ENCODE measurements at regions not wholly inside any gene's neighbourhood (a gene's known extent, or its start where the extent isn't known, plus 50 kb on each side); places are given as distances from the start of the nearest gene placed in this dataset.

GRCh38 chr6:170047823-170048222 is 243.1 kb downstream of the DLL1 start:
- H3K4me3 ChIP-seq (ENCODE audit: low read depth in 1 of 5, low read length in 5 of 5), result no peak overlapping the region
- H3K27ac ChIP-seq (ENCODE audit: low read depth, low read length), result no peak overlapping the region
- no peaks in the 10 kb centered on the region for H3K9me3 ChIP-seq (ENCODE audit: control insufficient read depth in 5 of 5, low read length in 5 of 5)
- peaks cover 3 to 29% (median 28%) of the 10 kb centered on the region in 5 donors for H3K4me1 ChIP-seq (ENCODE audit: control insufficient read depth in 5 of 5, insufficient read depth in 5 of 5, low read length in 5 of 5)
- H3K27me3 ChIP-seq (ENCODE audit: control insufficient read depth in 5 of 5, insufficient read depth in 4 of 5, low read length in 5 of 5), result no peaks in the 10 kb centered on the region
- H3K9ac ChIP-seq (ENCODE audit: low read length in 5 of 5), result no peak overlapping the region
- no peaks in the 10 kb centered on the region for H3K36me3 ChIP-seq (ENCODE audit: control insufficient read depth in 5 of 5, insufficient read depth in 5 of 5, low read length in 5 of 5)

DNA sequence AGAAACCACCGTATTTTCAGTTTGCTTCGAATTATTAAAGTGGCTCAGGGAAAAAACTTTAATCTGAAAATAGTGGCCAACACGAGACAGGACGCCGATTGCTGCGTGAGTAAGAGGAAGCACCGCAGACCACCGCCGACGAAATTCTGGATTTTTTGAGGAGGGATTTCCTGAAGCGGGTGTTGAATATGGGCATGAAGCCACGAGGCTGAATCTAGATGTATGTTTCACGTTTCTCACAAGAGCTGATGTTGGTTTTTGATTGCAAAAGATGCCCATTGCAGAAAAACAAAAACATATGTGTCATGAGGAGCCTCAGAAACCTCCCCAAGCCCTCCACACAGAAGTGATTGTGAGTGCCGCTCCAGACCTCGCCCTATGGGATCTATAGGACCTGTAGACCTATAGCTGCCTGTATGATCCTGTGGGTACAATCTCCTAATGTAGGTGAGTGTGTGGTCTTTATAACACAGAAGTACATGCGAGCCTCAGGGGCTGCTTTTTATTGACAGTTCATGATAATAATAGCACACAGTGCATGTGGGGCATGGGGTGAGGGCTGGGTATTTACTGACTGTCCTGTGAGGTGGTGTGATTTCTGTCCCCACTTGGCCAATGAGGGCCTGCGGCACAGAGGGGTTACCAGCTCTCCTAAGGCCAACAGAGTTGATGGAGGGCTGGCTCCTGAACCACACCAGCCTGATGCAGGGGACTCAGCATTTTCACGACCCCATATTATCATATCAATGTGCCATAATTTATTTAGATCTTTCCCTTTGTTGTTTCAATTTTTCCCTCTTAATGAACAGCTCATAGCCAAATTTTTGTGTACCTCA is 243.9 kb downstream of the DLL1 start:
- H3K4me1 ChIP-seq (ENCODE audit: control insufficient read depth in 5 of 5, insufficient read depth in 5 of 5, low read length in 5 of 5), result peaks cover 3 to 29% (median 28%) of the 10 kb centered on the region in 5 donors
- no peak overlapping the region for H3K27ac ChIP-seq (ENCODE audit: low read depth, low read length)
- H3K9me3 ChIP-seq (ENCODE audit: control insufficient read depth in 5 of 5, low read length in 5 of 5), result no peaks in the 10 kb centered on the region
- no peaks in the 10 kb centered on the region for H3K36me3 ChIP-seq (ENCODE audit: control insufficient read depth in 5 of 5, insufficient read depth in 5 of 5, low read length in 5 of 5)
- H3K4me3 ChIP-seq (ENCODE audit: low read depth in 1 of 5, low read length in 5 of 5), result no peak overlapping the region
- H3K27me3 ChIP-seq (ENCODE audit: control insufficient read depth in 5 of 5, insufficient read depth in 4 of 5, low read length in 5 of 5), result no peaks in the 10 kb centered on the region
- H3K9ac ChIP-seq (ENCODE audit: low read length in 5 of 5), result no peak overlapping the region

DNA sequence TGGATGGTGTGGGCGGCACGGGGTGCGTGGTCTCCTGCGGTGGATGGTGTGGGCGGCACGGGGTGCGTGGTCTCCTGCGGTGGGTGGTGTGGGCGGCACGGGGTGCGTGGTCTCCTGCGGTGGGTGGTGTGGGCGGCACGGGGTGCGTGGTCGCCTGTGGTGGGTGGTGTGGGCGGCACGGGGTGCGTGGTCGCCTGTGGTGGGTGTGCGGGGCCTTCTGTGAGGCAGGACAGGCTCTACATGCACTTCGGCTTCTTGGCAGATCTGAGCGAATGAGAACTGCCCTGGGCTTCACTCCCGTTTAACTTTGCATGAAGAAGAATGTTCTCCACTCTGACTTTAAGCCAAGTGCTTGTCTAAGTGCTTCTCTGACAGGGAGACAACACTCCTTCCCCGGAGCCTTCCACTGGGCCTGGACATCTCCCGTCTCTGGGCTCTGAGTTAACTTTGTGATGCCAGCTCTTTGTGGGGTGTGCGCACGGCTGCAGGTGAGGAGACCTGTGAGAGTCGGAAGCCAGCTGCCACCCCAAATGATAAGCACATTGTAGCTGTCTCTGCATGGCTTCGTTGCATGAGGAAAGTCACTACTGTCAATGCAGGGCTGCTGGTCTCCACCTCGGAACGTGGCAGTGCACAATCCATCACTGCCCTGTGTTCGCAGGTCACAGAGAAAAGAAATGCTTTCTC is 244.8 kb downstream of the DLL1 start:
- H3K9ac ChIP-seq (ENCODE audit: low read length in 5 of 5), result no peak overlapping the region
- H3K27me3 ChIP-seq (ENCODE audit: control insufficient read depth in 5 of 5, insufficient read depth in 4 of 5, low read length in 5 of 5), result no peaks in the 10 kb centered on the region
- H3K36me3 ChIP-seq (ENCODE audit: control insufficient read depth in 5 of 5, insufficient read depth in 5 of 5, low read length in 5 of 5), result no peaks in the 10 kb centered on the region
- H3K9me3 ChIP-seq (ENCODE audit: control insufficient read depth in 5 of 5, low read length in 5 of 5), result no peaks in the 10 kb centered on the region
- peaks cover 3 to 29% (median 28%) of the 10 kb centered on the region in 5 donors for H3K4me1 ChIP-seq (ENCODE audit: control insufficient read depth in 5 of 5, insufficient read depth in 5 of 5, low read length in 5 of 5)
- no peak overlapping the region for H3K4me3 ChIP-seq (ENCODE audit: low read depth in 1 of 5, low read length in 5 of 5)
- H3K27ac ChIP-seq (ENCODE audit: low read depth, low read length), result no peak overlapping the region

GRCh38 chr6:170045563-170045960 is 245.3 kb downstream of the DLL1 start:
- no peak overlapping the region for H3K4me3 ChIP-seq (ENCODE audit: low read depth in 1 of 5, low read length in 5 of 5)
- H3K27ac ChIP-seq (ENCODE audit: low read depth, low read length), result no peak overlapping the region
- peaks cover 3 to 29% (median 28%) of the 10 kb centered on the region in 5 donors for H3K4me1 ChIP-seq (ENCODE audit: control insufficient read depth in 5 of 5, insufficient read depth in 5 of 5, low read length in 5 of 5)
- no peaks in the 10 kb centered on the region for H3K9me3 ChIP-seq (ENCODE audit: control insufficient read depth in 5 of 5, low read length in 5 of 5)
- H3K9ac ChIP-seq (ENCODE audit: low read length in 5 of 5), result no peak overlapping the region
- H3K27me3 ChIP-seq (ENCODE audit: control insufficient read depth in 5 of 5, insufficient read depth in 4 of 5, low read length in 5 of 5), result no peaks in the 10 kb centered on the region
- no peaks in the 10 kb centered on the region for H3K36me3 ChIP-seq (ENCODE audit: control insufficient read depth in 5 of 5, insufficient read depth in 5 of 5, low read length in 5 of 5)

- H3K4me3 ChIP-seq (ENCODE audit: low read depth in 1 of 5, low read length in 5 of 5), result no peak overlapping the region
- H3K27me3 ChIP-seq (ENCODE audit: control insufficient read depth in 5 of 5, insufficient read depth in 4 of 5, low read length in 5 of 5), result no peaks in the 10 kb centered on the region
- peaks cover 3 to 23% (median 22%) of the 10 kb centered on the region in 5 donors for H3K4me1 ChIP-seq (ENCODE audit: control insufficient read depth in 5 of 5, insufficient read depth in 5 of 5, low read length in 5 of 5)
- no peaks in the 10 kb centered on the region for H3K9me3 ChIP-seq (ENCODE audit: control insufficient read depth in 5 of 5, low read length in 5 of 5)
- H3K36me3 ChIP-seq (ENCODE audit: control insufficient read depth in 5 of 5, insufficient read depth in 5 of 5, low read length in 5 of 5), result no peaks in the 10 kb centered on the region
- no peak overlapping the region for H3K27ac ChIP-seq (ENCODE audit: low read depth, low read length)
- no peak overlapping the region for H3K9ac ChIP-seq (ENCODE audit: low read length in 5 of 5)
Measured at GRCh38 chr6:170044836-170045562, 245.9 kb downstream of the DLL1 start.

- Histone ChIP-seq H3K9me3 (ENCODE audit: control insufficient read depth in 5 of 5, low read length in 5 of 5) (no peaks in the 10 kb centered on the region), H3K9ac (ENCODE audit: low read length in 5 of 5) (no peak overlapping the region), H3K36me3 (ENCODE audit: control insufficient read depth in 5 of 5, insufficient read depth in 5 of 5, low read length in 5 of 5) (no peaks in the 10 kb centered on the region), H3K27ac (ENCODE audit: low read depth, low read length) (no peak overlapping the region), H3K27me3 (ENCODE audit: control insufficient read depth in 5 of 5, insufficient read depth in 4 of 5, low read length in 5 of 5) (no peaks in the 10 kb centered on the region), H3K4me3 (ENCODE audit: low read depth in 1 of 5, low read length in 5 of 5) (no peak overlapping the region), H3K4me1 (ENCODE audit: control insufficient read depth in 5 of 5, insufficient read depth in 5 of 5, low read length in 5 of 5) (peaks cover 2 to 15% (median 14%) of the 10 kb centered on the region in 5 donors)
Measured at GRCh38 chr6:170043881-170044790, 246.7 kb downstream of the DLL1 start.

DNA sequence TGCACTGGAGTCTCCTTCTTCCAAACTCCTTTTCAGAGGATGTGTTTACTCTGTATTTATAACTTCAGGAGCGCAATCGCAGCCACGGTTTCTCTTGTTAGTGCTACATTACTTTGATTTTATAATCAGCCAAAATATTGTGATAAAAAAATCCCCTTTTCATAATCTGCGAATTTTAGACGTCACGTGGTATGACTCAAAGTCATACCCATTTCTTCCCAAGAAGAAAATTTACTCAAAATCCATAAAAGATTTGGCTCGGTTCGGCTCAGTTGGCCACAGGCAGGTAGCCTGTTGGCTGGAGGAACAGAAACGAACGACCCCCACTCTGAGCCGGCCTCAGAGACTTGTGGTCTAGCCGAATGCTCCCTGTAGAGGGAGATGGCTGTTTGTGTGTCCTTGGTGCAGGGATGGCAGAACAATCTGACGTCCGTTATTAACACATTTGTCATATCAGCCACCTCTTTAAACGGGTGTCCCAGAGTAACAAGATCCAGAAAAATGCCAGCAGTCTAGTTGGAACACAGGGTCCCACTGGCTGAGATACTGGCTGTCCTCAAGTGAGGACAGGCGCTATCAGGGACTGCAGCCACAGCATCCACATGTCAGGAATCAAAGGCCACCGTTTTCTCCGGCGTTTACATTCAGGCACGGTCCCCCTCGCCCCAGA is 247.6 kb downstream of the DLL1 start:
- no peak overlapping the region for H3K4me3 ChIP-seq (ENCODE audit: low read depth in 1 of 5, low read length in 5 of 5)
- no peak overlapping the region for H3K9ac ChIP-seq (ENCODE audit: low read length in 5 of 5)
- H3K9me3 ChIP-seq (ENCODE audit: control insufficient read depth in 5 of 5, low read length in 5 of 5), result no peaks in the 10 kb centered on the region
- no peaks in the 10 kb centered on the region for H3K27me3 ChIP-seq (ENCODE audit: control insufficient read depth in 5 of 5, insufficient read depth in 4 of 5, low read length in 5 of 5)
- peaks cover 1 to 14% (median 7%) of the 10 kb centered on the region in 5 donors for H3K4me1 ChIP-seq (ENCODE audit: control insufficient read depth in 5 of 5, insufficient read depth in 5 of 5, low read length in 5 of 5)
- no peaks in the 10 kb centered on the region for H3K36me3 ChIP-seq (ENCODE audit: control insufficient read depth in 5 of 5, insufficient read depth in 5 of 5, low read length in 5 of 5)
- H3K27ac ChIP-seq (ENCODE audit: low read depth, low read length), result no peak overlapping the region

GRCh38 chr6:170042596-170043118 is 248.2 kb downstream of the DLL1 start:
- H3K27ac ChIP-seq (ENCODE audit: low read depth, low read length), result no peak overlapping the region
- no peaks in the 10 kb centered on the region for H3K9me3 ChIP-seq (ENCODE audit: control insufficient read depth in 5 of 5, low read length in 5 of 5)
- peaks cover 1 to 11% (median 6%) of the 10 kb centered on the region in 5 donors for H3K4me1 ChIP-seq (ENCODE audit: control insufficient read depth in 5 of 5, insufficient read depth in 5 of 5, low read length in 5 of 5)
- no peaks in the 10 kb centered on the region for H3K36me3 ChIP-seq (ENCODE audit: control insufficient read depth in 5 of 5, insufficient read depth in 5 of 5, low read length in 5 of 5)
- H3K9ac ChIP-seq (ENCODE audit: low read length in 5 of 5), result no peak overlapping the region
- no peak overlapping the region for H3K4me3 ChIP-seq (ENCODE audit: low read depth in 1 of 5, low read length in 5 of 5)
- no peaks in the 10 kb centered on the region for H3K27me3 ChIP-seq (ENCODE audit: control insufficient read depth in 5 of 5, insufficient read depth in 4 of 5, low read length in 5 of 5)

DNA sequence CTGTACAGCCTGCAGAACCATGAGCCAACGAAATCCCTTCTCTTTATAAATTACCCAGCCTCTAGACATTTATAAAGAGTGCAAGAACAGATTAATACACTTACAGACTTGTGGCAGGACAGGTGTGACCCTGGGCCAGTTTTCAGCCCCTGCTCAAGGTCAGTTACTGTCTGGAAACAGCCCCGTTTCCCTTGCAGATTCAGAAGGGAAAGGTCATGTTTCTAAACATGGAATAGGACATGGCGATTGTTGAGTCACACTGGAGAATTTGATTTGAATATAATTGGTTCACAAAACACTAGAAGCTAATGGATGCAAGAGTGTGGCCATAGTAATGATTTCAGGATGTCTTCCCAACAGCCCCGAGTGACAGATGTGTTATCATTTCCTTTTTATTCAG is 248.8 kb downstream of the DLL1 start:
- H3K36me3 ChIP-seq (ENCODE audit: control insufficient read depth in 5 of 5, insufficient read depth in 5 of 5, low read length in 5 of 5), result no peaks in the 10 kb centered on the region
- peaks cover 1 to 11% (median 6%) of the 10 kb centered on the region in 5 donors for H3K4me1 ChIP-seq (ENCODE audit: control insufficient read depth in 5 of 5, insufficient read depth in 5 of 5, low read length in 5 of 5)
- no peaks in the 10 kb centered on the region for H3K9me3 ChIP-seq (ENCODE audit: control insufficient read depth in 5 of 5, low read length in 5 of 5)
- no peaks in the 10 kb centered on the region for H3K27me3 ChIP-seq (ENCODE audit: control insufficient read depth in 5 of 5, insufficient read depth in 4 of 5, low read length in 5 of 5)
- H3K27ac ChIP-seq (ENCODE audit: low read depth, low read length), result no peak overlapping the region
- H3K4me3 ChIP-seq (ENCODE audit: low read depth in 1 of 5, low read length in 5 of 5), result no peak overlapping the region
- no peak overlapping the region for H3K9ac ChIP-seq (ENCODE audit: low read length in 5 of 5)
